ENCODE measurements at regions not wholly inside any gene's neighbourhood (a gene's known extent, or its start where the extent isn't known, plus 50 kb on each side); places are given as distances from the start of the nearest gene placed in this dataset.
A peak's percentile ranks its signal among the peaks of the same experiment; 100 is the strongest.
"Not testable (repeated sequence)": the region's sequence is repeated elsewhere in the genome, so short reads cannot be mapped to it uniquely, and the experiment has no call there.

- peak; percentile 44 for DNase-seq
Measured at GRCh38 chr2:7835151-7835550, 846.7 kb upstream of the ID2 start.

DNA sequence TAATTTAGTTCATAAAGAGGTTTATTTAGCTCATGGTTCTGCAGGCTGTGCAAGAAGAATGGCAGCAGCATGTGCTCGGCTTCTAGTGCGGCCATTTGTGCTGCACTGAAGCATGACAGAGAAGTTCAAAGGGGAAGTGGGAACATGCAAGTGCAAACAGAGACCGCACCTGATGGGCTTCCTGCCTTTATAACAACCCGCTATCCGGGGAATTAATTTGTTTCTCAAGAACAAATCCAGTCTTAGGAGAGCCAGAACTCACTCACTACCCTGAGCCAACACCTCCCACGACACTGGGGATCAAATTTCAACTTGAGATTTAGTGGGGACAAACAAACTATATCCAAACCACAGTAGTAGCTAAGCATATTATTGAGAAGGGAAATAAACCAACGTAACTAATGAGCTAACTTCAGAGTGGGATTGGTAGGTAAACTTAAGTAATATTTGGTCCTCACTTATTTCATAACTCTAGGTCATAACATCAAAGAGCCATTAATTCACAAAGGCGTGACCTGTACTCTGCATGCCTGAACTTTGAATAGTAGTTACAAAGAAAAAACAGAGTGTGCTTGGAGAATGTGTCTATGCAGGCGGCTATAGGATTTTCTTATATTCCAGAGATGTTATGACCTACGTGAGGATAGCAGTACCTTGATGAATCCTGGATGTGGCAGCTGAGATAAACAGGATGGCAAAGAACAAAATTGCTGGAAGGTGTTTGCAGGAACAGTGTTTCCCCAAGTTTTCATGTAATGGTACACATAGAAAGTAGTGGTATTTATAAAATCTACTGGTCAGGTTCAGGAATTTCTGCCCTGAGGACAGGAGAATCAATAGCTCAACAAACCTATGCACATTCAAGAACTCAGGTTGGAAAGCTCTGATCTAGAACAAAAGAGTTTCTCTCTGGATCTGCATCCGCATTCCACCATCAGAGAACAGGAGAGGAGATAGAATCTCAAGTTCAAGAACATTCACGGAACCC, 845.9 kb upstream of the ID2 start:
- DNase-seq = peak; percentile 92

DNA sequence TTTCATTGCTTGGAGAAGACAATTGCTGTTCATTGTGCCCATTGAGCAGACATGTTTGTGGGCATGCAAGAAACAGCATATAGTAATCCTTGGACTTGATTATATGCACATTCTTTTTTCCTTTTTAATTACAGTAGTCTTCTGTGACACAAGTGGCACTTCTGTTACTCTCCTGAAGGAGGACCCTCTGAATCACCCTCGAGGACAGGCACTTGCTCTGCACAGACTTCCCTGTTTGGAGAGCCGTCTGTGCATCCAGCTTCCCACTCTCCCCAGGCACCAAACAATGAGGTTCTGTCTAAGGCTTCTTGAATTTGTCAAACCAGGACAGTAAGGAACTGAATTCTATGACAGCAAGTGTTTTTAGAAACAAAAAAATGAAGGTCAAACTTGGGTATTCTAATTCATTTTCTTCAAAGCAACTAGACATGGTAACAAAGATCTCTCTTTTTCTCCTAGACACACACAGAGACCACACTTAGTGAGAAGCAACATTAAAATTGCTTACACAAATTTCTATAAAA, 844.6 kb upstream of the ID2 start:
- DNase-seq = no peak

- DNase-seq = no peak
Measured at GRCh38 chr2:7838669-7839068, 843.2 kb upstream of the ID2 start.

DNA sequence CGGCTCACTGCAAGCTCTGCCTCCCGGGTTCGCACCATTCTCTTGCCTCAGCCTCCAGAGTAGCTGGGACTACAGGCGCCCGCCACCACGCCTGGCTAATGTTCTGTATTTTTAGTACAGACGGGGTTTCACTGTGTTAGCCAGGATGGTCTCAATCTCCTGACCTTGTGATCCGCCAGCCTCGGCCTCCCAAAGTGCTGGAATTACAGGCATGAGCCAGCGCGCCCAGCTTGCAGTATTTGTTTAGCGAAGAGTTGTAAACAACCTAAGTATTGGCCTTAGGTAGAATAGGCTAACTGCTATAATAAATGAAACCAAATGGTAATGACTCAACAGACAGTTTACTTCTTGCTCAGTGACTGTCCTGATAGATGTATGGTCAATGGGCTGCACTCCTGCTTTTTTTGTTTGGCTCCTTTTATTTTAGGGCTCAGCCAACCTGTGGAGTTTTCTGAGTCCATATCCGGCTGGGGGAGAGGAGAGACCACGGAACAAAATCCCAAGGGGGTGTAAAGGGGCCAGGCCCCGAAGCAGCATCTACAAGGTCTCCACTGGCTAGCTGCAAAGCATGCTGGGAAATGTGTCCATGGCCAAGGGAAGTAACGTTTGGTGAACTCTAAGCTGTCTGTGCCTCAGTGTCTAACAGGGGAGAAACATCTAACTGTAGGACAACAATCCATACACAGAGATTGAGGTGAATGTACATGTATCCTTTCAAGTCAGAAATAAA, 841.0 kb upstream of the ID2 start:
- no peak for DNase-seq

DNA sequence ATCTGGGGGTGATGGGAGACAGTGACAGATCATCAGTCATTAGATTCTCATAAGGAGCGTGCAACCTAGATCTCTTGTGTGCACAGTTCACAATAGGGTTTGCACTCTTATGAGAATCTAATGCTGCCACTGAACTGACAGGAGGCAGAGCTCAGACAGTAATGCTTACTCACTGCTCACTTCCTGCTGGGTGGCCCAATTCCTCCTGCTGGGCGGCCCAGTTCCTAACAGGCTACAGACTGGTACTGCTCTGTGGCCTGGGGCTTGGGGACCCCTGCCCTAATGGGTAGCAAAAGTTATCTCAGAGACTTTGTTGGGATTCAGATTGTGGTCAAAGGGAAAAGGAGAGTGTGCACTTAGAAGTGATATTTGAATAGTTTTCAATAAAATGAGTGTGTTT, 840.1 kb upstream of the ID2 start:
- DNase-seq = no peak

DNA sequence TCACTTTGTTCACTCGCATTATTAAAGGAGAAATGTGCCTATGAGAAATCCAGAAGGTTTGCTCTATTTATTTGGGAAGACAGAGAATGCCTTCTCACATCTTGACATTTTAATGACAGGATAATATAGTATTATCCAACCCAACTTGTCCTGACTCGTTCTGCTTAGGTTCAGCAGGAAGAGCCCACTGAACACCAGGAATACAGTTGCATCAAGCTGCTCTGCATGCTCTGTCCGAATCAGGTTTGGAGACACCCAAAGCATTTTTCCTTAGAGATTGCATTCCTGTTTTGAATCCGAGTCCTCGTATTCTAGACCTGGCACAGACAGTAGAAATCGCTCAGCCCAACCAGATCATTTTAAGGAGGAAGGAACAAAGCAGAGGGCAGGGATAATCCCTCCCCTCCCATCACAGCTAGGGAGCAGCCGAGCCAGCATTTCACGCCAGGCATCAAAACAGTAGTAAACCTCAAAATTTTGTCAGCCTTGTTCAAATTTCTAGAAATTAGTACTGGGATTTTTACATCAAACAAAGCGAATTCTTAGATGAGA, 837.4 kb upstream of the ID2 start:
- no peak for DNase-seq

- no peak for DNase-seq
Measured at GRCh38 chr2:7845332-7845731, 836.5 kb upstream of the ID2 start.

- no peak for DNase-seq
Measured at GRCh38 chr2:7846607-7847006, 835.2 kb upstream of the ID2 start.

GRCh38 chr2:7847321-7847720, 834.5 kb upstream of the ID2 start:
- no peak for DNase-seq

DNA sequence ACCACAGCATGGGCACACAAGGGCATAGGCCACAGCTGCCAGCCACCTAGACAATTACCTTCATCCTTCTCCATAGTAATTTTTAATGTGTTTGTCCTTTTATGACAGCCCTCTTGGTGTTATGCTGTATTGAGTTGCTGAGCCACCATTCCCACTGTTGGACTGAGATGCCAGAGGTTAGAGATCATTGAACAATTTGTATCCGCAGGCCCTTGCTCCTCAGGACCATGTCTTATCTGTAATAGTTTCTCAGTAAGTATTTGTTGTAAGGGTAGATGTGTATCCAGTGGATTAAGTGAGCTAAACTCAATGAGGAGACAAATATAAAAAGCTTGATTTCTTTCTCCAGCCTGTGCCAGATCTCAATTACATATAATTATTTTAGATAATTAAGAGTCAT, 832.8 kb upstream of the ID2 start:
- DNase-seq = no peak

DNA sequence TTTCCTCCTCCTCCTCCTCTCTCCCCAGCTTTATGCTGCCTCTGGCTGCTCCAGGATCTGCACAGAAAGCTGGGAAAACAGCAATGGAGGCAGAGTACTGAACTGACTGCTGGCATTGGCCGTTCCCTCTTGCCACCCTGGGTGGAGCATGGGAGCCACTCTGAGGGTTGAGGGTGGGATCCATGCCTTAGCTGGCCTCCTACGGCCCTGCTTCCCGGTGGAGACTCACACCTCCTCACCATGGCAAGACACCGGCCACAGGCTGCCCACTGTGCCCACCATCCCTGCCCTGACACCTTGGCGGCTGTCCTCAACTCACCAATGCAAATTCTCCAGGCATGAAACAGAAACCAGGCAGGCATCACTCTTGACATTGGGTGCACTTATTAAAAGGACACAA, 832.3 kb upstream of the ID2 start:
- DNase-seq = no peak

GRCh38 chr2:7852546-7852945, 829.3 kb upstream of the ID2 start:
- no peak for DNase-seq

- peak; percentile 58 for DNase-seq
Measured at GRCh38 chr2:7857904-7858303, 824.0 kb upstream of the ID2 start.

GRCh38 chr2:7858624-7859023, 823.2 kb upstream of the ID2 start:
- DNase-seq = peak; percentile 5

DNA sequence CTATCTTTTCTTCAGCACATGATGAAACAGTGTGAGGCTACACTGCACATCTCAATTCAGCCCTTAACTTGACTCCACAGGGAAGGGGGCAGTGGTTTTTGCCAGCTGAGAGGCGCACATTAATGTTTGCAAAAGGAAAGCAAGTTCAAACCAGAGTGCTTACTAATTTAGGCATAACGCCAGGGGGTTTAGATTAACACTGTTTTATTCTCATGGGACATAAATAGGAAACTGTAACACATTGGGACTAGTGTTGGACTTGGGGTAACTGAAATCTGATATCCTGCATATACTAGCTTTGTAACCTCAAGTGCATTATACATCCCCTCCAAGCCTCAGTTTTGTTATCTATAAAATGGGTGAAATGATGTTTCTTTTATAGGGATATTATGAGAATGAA, 821.2 kb upstream of the ID2 start:
- no peak for DNase-seq

DNA sequence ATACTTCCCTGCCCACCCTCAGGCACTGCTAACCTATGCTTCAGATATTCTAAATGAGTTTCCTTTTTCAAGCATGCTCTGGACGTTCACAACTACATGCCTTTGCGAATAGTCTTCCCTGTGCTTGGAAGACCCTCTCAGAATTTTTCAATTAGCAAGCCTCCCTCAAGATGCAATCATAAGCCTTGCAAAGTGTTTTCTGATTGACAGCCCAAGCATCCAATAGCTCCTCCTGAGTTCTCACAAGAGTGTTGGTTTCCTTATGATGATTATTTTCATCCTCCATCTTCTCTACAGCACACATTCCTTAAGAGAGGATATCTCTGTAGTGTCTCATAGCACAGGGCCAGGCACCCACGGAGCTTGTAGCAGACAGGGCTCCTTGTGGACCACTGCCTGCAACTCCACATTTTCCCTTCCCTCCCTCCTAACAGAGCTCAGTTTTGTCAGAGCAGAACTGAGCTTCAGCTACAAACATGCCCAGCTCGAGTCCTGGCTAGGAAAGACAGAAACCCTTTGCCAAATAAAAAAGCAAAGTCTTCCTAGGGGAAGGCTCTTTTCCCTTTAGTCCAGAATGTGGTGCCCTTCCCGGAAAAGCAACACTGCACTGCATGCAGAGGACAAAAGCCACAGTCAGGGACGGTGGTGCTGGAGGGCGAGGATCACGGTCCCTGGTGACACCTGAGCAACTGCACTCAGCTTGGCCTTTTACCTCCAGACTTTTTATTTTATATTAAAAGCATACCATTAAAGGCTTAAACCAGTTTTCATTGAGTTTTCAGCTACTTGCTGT, 819.8 kb upstream of the ID2 start:
- DNase-seq = no peak

GRCh38 chr2:7866104-7866503, 815.8 kb upstream of the ID2 start:
- DNase-seq = no peak

DNA sequence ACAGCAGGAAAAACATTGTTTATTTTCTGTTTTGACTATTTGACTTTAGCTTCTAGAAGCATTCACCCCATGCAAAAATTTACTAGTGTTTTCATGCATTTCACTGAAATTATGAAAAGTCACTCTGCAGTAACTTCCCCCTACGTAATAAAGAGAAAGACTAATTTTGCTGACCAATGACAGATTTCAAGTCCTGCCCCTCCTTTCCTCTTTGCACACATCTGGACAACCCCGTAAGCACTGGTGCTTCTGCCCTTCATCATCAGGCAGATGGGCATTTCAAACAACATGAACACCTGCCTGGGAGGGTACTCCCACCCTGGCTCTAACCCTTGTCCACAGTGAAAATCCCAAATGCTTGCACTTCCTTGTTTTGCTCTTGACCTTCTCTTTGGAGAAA, 815.0 kb upstream of the ID2 start:
- no peak for DNase-seq

DNA sequence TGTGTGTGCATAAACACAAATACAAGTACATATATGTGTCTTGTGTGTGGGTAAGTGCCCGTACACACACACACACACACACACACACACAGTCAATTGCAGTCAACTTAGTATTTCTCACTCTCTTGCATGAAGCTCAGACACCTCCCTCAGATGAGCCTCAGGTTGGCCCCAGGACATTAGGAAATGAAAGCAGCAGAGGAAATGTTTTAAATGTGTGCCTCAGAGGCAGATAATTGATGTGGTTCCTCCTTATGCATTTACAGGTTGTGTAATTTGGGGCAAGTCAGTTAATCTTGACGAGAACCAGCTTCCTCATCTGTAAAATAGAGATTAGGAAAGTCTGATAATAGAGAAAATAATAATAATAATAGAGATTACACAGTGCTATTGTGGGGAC, 814.0 kb upstream of the ID2 start:
- no peak for DNase-seq

DNA sequence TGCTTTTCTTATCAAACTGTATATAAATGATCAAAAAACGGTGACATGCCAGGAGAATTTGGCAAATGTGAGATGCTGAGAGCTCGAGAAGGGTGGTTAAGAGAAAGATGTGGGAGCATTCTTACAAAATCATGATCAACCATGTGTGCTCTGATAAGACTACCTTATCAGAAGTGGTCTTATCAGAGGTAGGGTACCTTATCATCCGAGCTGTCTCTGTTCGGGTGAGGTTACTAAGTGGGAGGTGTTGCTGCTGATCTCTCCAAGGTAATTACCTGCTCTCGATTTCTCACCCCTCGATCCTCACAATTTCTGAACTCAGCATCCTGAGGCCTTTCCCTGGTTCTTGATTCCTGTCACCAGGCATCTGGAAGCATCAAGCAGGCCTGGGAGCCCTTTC, 813.0 kb upstream of the ID2 start:
- DNase-seq = no peak

GRCh38 chr2:7876445-7876844, 805.4 kb upstream of the ID2 start:
- not testable (repeated sequence) for DNase-seq

- not testable (repeated sequence) for DNase-seq
Measured at GRCh38 chr2:7878266-7878665, 803.6 kb upstream of the ID2 start.

Data from NCI-H510A treated with DMSO at 0.1 percent for 48 hours (cell line).